ENCODE measurements at regions not wholly inside any gene's neighbourhood (a gene's known extent, or its start where the extent isn't known, plus 50 kb on each side); places are given as distances from the start of the nearest gene placed in this dataset.

DNA sequence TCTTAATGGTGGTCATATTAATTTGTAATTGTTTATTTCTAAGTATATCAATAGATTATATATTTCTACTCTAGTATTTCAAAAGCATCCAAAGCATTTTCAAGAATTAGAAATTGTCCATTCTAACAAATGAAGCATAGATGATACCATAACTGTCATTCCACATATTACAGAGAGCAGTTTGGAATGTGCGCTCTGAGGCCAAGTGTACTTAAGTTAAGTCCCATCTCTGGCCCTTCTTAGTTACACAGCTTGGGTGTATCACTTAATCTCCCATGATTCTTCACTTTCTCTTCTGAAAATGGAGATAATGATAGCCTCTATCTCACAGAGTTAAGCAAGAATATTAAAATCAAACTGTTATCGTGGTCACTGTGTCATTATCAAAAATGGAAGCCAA lies 281.1 kb downstream of the MRPL39 start:
- CTCF ChIA-PET = no interaction called here
- Histone ChIP-seq H3K4me1 (ENCODE audit: control insufficient read depth, insufficient read depth, low read length) (no peaks in the 10 kb centered on the region), H3K9me3 (ENCODE audit: control insufficient read depth, insufficient read depth, low read depth, low read length) (no peaks in the 10 kb centered on the region), H3K36me3 (ENCODE audit: control insufficient read depth in 2 of 2, insufficient read depth in 1 of 2, low read length in 2 of 2) (no peaks in the 10 kb centered on the region), H3K27ac (ENCODE audit: extremely low read depth, low read depth, low read length) (no peak overlapping the region), H3K4me3 (ENCODE audit: low read depth, low read length) (no peak overlapping the region)
- POLR2A ChIA-PET = no interaction called here
- TF ChIP-seq ZSCAN23 (tag by site-specific recombination; IDR thresholded peaks at IDR 0.05) (no peak), KLF16 (tag by site-specific recombination; IDR thresholded peaks at IDR 0.05) (no peak)

DNA sequence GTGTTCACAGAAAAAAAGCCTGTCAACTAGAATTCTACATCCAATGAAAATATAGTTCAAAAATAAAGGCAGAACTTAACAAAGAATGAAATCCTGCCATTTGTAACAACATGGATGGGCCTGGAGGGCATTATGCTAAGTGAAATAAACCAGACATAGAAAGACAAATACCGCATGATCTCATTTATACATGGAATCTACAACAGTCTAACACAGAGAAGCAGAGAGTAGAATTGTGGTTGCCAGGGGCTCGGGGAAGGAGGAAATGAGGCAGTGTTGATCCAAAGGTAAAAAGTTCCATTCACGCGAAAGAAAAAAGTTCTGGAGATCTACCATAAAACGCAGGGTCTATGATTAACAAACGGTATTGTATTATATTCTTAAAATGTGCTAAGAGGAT lies 282.6 kb downstream of the MRPL39 start:
- POLR2A ChIA-PET = no interaction called here
- CTCF ChIA-PET = interaction anchor here (1.2 kb wide), 1 partner anchor 41 kb away, joined by 3 read pairs; no protein-coding TSS in a partner anchor
- no peak overlapping the region for H3K4me3 ChIP-seq (ENCODE audit: low read depth, low read length)
- H3K27ac ChIP-seq (ENCODE audit: extremely low read depth, low read depth, low read length) = no peak overlapping the region
- TF ChIP-seq, protein P1, sequence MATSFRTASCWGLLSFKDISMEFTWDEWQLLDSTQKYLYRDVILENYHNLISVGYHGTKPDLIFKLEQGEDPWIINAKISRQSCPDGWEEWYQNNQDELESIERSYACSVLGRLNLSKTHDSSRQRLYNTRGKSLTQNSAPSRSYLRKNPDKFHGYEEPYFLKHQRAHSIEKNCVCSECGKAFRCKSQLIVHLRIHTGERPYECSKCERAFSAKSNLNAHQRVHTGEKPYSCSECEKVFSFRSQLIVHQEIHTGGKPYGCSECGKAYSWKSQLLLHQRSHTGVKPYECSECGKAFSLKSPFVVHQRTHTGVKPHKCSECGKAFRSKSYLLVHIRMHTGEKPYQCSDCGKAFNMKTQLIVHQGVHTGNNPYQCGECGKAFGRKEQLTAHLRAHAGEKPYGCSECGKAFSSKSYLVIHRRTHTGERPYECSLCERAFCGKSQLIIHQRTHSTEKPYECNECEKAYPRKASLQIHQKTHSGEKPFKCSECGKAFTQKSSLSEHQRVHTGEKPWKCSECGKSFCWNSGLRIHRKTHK (tag by site-specific recombination; IDR thresholded peaks at IDR 0.05) = no peak
- TF ChIP-seq, protein P2, sequence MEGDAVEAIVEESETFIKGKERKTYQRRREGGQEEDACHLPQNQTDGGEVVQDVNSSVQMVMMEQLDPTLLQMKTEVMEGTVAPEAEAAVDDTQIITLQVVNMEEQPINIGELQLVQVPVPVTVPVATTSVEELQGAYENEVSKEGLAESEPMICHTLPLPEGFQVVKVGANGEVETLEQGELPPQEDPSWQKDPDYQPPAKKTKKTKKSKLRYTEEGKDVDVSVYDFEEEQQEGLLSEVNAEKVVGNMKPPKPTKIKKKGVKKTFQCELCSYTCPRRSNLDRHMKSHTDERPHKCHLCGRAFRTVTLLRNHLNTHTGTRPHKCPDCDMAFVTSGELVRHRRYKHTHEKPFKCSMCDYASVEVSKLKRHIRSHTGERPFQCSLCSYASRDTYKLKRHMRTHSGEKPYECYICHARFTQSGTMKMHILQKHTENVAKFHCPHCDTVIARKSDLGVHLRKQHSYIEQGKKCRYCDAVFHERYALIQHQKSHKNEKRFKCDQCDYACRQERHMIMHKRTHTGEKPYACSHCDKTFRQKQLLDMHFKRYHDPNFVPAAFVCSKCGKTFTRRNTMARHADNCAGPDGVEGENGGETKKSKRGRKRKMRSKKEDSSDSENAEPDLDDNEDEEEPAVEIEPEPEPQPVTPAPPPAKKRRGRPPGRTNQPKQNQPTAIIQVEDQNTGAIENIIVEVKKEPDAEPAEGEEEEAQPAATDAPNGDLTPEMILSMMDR (tag by site-specific recombination; IDR thresholded peaks at IDR 0.05) = no peak
- TF ChIP-seq, protein P3, sequence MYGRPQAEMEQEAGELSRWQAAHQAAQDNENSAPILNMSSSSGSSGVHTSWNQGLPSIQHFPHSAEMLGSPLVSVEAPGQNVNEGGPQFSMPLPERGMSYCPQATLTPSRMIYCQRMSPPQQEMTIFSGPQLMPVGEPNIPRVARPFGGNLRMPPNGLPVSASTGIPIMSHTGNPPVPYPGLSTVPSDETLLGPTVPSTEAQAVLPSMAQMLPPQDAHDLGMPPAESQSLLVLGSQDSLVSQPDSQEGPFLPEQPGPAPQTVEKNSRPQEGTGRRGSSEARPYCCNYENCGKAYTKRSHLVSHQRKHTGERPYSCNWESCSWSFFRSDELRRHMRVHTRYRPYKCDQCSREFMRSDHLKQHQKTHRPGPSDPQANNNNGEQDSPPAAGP (tag by site-specific recombination; IDR thresholded peaks at IDR 0.05) = no peak
- TF ChIP-seq ZNF404 (tag by site-specific recombination; IDR thresholded peaks at IDR 0.05) (no peak), ZNF350 (tag by site-specific recombination; IDR thresholded peaks at IDR 0.05) (no peak), GFI1B (tag by site-specific recombination; IDR thresholded peaks at IDR 0.05) (no peak), ZNF596 (tag by site-specific recombination; IDR thresholded peaks at IDR 0.05) (no peak)
- TF ChIP-seq, protein P4, sequence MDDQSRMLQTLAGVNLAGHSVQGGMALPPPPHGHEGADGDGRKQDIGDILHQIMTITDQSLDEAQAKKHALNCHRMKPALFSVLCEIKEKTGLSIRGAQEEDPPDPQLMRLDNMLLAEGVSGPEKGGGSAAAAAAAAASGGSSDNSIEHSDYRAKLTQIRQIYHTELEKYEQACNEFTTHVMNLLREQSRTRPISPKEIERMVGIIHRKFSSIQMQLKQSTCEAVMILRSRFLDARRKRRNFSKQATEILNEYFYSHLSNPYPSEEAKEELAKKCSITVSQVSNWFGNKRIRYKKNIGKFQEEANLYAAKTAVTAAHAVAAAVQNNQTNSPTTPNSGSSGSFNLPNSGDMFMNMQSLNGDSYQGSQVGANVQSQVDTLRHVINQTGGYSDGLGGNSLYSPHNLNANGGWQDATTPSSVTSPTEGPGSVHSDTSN (CRISPR knock-in tag; IDR thresholded peaks at IDR 0.05) = no peak
- H3K36me3 ChIP-seq (ENCODE audit: control insufficient read depth in 2 of 2, insufficient read depth in 1 of 2, low read length in 2 of 2) = no peaks in the 10 kb centered on the region
- no peaks in the 10 kb centered on the region for H3K4me1 ChIP-seq (ENCODE audit: control insufficient read depth, insufficient read depth, low read length)
- H3K9me3 ChIP-seq (ENCODE audit: control insufficient read depth, insufficient read depth, low read depth, low read length) = no peaks in the 10 kb centered on the region

DNA sequence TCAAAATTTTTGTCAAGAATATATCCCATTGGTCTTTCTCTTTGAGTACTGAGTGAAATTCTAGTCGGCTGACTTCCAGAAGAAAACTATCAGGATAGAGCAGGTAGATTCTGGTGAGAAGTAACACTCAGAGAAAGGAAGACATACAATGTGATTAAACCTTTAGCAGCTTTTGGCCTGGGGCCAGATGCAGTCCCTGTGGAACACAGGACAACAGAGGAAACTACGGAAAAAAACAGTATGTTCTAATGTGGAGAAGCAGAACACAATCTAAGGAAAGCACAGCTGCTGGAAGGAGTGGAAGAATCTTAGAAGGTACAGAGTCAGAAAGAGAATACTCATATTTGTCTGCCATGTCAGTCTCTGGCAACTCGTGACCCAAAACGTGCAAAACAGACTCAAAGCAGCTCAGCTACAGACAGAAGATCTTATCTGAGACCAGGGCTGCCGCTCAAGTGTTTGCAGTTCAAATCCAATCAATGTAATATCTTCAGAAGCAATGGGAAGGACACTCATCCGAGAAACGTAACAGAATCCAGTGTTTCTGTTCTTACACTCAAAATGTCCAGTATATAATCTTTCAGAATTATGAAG lies 283.8 kb downstream of the MRPL39 start:
- H3K9me3 ChIP-seq (ENCODE audit: control insufficient read depth, insufficient read depth, low read depth, low read length) = no peaks in the 10 kb centered on the region
- H3K4me3 ChIP-seq (ENCODE audit: low read depth, low read length) = no peak overlapping the region
- H3K27ac ChIP-seq (ENCODE audit: extremely low read depth, low read depth, low read length) = no peak overlapping the region
- ChIA-PET POLR2A (no interaction called here), CTCF (no interaction called here)
- H3K36me3 ChIP-seq (ENCODE audit: control insufficient read depth in 2 of 2, insufficient read depth in 1 of 2, low read length in 2 of 2) = no peaks in the 10 kb centered on the region
- no peaks in the 10 kb centered on the region for H3K4me1 ChIP-seq (ENCODE audit: control insufficient read depth, insufficient read depth, low read length)
- TF ChIP-seq ZNF792 (tag by site-specific recombination; IDR thresholded peaks at IDR 0.05) (no peak), ZNF560 (tag by site-specific recombination; IDR thresholded peaks at IDR 0.05; ENCODE audit: borderline replicate concordance) (no peak), ZNF561 (tag by site-specific recombination; IDR thresholded peaks at IDR 0.05; ENCODE audit: borderline replicate concordance) (no peak), ZBTB48 (tag by site-specific recombination; IDR thresholded peaks at IDR 0.05) (no peak), ZNF747 (tag by site-specific recombination; IDR thresholded peaks at IDR 0.05) (no peak), KLF1 (tag by site-specific recombination; IDR thresholded peaks at IDR 0.05) (no peak), ZNF664 (tag by site-specific recombination; IDR thresholded peaks at IDR 0.05) (no peak), ZNF621 (tag by site-specific recombination; IDR thresholded peaks at IDR 0.05) (no peak), ZNF658 (tag by site-specific recombination; IDR thresholded peaks at IDR 0.05) (no peak), ZEB2 (tag by site-specific recombination; IDR thresholded peaks at IDR 0.05) (no peak)
- TF ChIP-seq, protein P5, sequence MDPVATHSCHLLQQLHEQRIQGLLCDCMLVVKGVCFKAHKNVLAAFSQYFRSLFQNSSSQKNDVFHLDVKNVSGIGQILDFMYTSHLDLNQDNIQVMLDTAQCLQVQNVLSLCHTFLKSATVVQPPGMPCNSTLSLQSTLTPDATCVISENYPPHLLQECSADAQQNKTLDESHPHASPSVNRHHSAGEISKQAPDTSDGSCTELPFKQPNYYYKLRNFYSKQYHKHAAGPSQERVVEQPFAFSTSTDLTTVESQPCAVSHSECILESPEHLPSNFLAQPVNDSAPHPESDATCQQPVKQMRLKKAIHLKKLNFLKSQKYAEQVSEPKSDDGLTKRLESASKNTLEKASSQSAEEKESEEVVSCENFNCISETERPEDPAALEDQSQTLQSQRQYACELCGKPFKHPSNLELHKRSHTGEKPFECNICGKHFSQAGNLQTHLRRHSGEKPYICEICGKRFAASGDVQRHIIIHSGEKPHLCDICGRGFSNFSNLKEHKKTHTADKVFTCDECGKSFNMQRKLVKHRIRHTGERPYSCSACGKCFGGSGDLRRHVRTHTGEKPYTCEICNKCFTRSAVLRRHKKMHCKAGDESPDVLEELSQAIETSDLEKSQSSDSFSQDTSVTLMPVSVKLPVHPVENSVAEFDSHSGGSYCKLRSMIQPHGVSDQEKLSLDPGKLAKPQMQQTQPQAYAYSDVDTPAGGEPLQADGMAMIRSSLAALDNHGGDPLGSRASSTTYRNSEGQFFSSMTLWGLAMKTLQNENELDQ (tag by site-specific recombination; IDR thresholded peaks at IDR 0.05; ENCODE audit: low read depth) = no peak
- TF ChIP-seq, protein P6, sequence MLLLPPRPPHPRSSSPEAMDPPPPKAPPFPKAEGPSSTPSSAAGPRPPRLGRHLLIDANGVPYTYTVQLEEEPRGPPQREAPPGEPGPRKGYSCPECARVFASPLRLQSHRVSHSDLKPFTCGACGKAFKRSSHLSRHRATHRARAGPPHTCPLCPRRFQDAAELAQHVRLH (tag by site-specific recombination; IDR thresholded peaks at IDR 0.05) = no peak
- TF ChIP-seq, protein P7, sequence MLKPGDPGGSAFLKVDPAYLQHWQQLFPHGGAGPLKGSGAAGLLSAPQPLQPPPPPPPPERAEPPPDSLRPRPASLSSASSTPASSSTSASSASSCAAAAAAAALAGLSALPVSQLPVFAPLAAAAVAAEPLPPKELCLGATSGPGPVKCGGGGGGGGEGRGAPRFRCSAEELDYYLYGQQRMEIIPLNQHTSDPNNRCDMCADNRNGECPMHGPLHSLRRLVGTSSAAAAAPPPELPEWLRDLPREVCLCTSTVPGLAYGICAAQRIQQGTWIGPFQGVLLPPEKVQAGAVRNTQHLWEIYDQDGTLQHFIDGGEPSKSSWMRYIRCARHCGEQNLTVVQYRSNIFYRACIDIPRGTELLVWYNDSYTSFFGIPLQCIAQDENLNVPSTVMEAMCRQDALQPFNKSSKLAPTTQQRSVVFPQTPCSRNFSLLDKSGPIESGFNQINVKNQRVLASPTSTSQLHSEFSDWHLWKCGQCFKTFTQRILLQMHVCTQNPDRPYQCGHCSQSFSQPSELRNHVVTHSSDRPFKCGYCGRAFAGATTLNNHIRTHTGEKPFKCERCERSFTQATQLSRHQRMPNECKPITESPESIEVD (tag by site-specific recombination; IDR thresholded peaks at IDR 0.05) = no peak

Data from HEK293 (cell line).